ENCODE measurements at regions not wholly inside any gene's neighbourhood (a gene's known extent, or its start where the extent isn't known, plus 50 kb on each side); places are given as distances from the start of the nearest gene placed in this dataset.

- Histone ChIP-seq H3K36me3 (ENCODE audit: control insufficient read depth, insufficient read depth, low read length) (no peaks in the 10 kb centered on the region), H3K4me3 (ENCODE audit: low read length) (no peak overlapping the region), H3K9ac (ENCODE audit: low read length) (no peak overlapping the region), H3K9me3 (ENCODE audit: control insufficient read depth, low read length) (no peaks in the 10 kb centered on the region), H3K4me1 (ENCODE audit: control insufficient read depth, insufficient read depth, low read length) (no peaks in the 10 kb centered on the region), H3K27me3 (ENCODE audit: control insufficient read depth, insufficient read depth, low read length) (no peaks in the 10 kb centered on the region)
Observed at GRCh38 chr10:129411772-129412171, 55.3 kb upstream of the MGMT start.

- H3K4me1 ChIP-seq (ENCODE audit: control insufficient read depth, insufficient read depth, low read length): no peaks in the 10 kb centered on the region
- no peaks in the 10 kb centered on the region for H3K9me3 ChIP-seq (ENCODE audit: control insufficient read depth, low read length)
- H3K9ac ChIP-seq (ENCODE audit: low read length): no peak overlapping the region
- no peak overlapping the region for H3K4me3 ChIP-seq (ENCODE audit: low read length)
- no peaks in the 10 kb centered on the region for H3K27me3 ChIP-seq (ENCODE audit: control insufficient read depth, insufficient read depth, low read length)
- no peaks in the 10 kb centered on the region for H3K36me3 ChIP-seq (ENCODE audit: control insufficient read depth, insufficient read depth, low read length)
Observed at GRCh38 chr10:129413024-129413423, 54.0 kb upstream of the MGMT start.

- H3K27me3 ChIP-seq (ENCODE audit: control insufficient read depth, insufficient read depth, low read length): no peaks in the 10 kb centered on the region
- H3K36me3 ChIP-seq (ENCODE audit: control insufficient read depth, insufficient read depth, low read length): no peaks in the 10 kb centered on the region
- H3K9ac ChIP-seq (ENCODE audit: low read length): no peak overlapping the region
- no peaks in the 10 kb centered on the region for H3K4me1 ChIP-seq (ENCODE audit: control insufficient read depth, insufficient read depth, low read length)
- no peaks in the 10 kb centered on the region for H3K9me3 ChIP-seq (ENCODE audit: control insufficient read depth, low read length)
- H3K4me3 ChIP-seq (ENCODE audit: low read length): no peak overlapping the region
Observed at GRCh38 chr10:129415215-129416140, 51.6 kb upstream of the MGMT start.

- Histone ChIP-seq H3K4me3 (ENCODE audit: low read length) (no peak overlapping the region), H3K4me1 (ENCODE audit: control insufficient read depth, insufficient read depth, low read length) (no peaks in the 10 kb centered on the region), H3K27me3 (ENCODE audit: control insufficient read depth, insufficient read depth, low read length) (no peaks in the 10 kb centered on the region), H3K9me3 (ENCODE audit: control insufficient read depth, low read length) (no peaks in the 10 kb centered on the region), H3K36me3 (ENCODE audit: control insufficient read depth, insufficient read depth, low read length) (no peaks in the 10 kb centered on the region), H3K9ac (ENCODE audit: low read length) (no peak overlapping the region)
Observed at GRCh38 chr10:129416155-129416554, 50.9 kb upstream of the MGMT start.

- H3K4me3 ChIP-seq (ENCODE audit: low read length): no peak overlapping the region
- no peaks in the 10 kb centered on the region for H3K27me3 ChIP-seq (ENCODE audit: control insufficient read depth, insufficient read depth, low read length)
- H3K9me3 ChIP-seq (ENCODE audit: control insufficient read depth, low read length): no peaks in the 10 kb centered on the region
- no peaks in the 10 kb centered on the region for H3K36me3 ChIP-seq (ENCODE audit: control insufficient read depth, insufficient read depth, low read length)
- H3K4me1 ChIP-seq (ENCODE audit: control insufficient read depth, insufficient read depth, low read length): no peaks in the 10 kb centered on the region
- no peak overlapping the region for H3K9ac ChIP-seq (ENCODE audit: low read length)
Observed at GRCh38 chr10:129416956-129417765, 49.9 kb upstream of the MGMT start.

Measured in mucosa of stomach (tissue), 1 donor.